ENCODE measurements at regions not wholly inside any gene's neighbourhood (a gene's known extent, or its start where the extent isn't known, plus 50 kb on each side); places are given as distances from the start of the nearest gene placed in this dataset.

- H2AFZ ChIP-seq: no peak overlapping the region
- TF ChIP-seq EZH2phosphoT487 (IDR thresholded peaks at IDR 0.05; ENCODE audit: low read depth, severe bottlenecking, unreplicated experiment) (no peak), CTCF (IDR thresholded peaks at IDR 0.05; ENCODE audit: poor library complexity) (no peak), EZH2 (IDR thresholded peaks at IDR 0.05; ENCODE audit: borderline replicate concordance) (no peak)
- no peaks in the 10 kb centered on the region for H3K79me2 ChIP-seq
- H3K4me2 ChIP-seq: no peak overlapping the region
- 64% methylated on average over 2 of the region's 2 CpGs for WGBS (ENCODE audit: low lambda C conversion rate, missing lambda C conversion rate)
- no peaks in the 10 kb centered on the region for H3K4me1 ChIP-seq (ENCODE audit: insufficient read depth)
- H3K27ac ChIP-seq: no peak overlapping the region
- no peaks in the 10 kb centered on the region for H3K9me2 ChIP-seq (replicated peaks; ENCODE audit: insufficient read depth)
- no peaks in the 10 kb centered on the region for H4K20me1 ChIP-seq (ENCODE audit: insufficient read depth, poor library complexity, severe bottlenecking)
- no peaks in the 10 kb centered on the region for H3K9me3 ChIP-seq (ENCODE audit: low read depth)
- no peaks in the 10 kb centered on the region for H3K36me3 ChIP-seq (replicated peaks; ENCODE audit: insufficient read depth, low read depth)
- no peak overlapping the region for H3K4me3 ChIP-seq
- H3K27me3 ChIP-seq: no peaks in the 10 kb centered on the region
- peak; percentile 23 for DNase-seq (ENCODE audit: low spot score)
Observed at GRCh38 chr11:19380375-19380774, 139.6 kb upstream of the E2F8 start.

- Histone ChIP-seq H3K79me2 (no peaks in the 10 kb centered on the region), H3K36me3 (replicated peaks; ENCODE audit: insufficient read depth, low read depth) (no peaks in the 10 kb centered on the region), H3K9me3 (ENCODE audit: low read depth) (no peaks in the 10 kb centered on the region), H3K4me3 (no peak overlapping the region), H3K27ac (no peak overlapping the region), H3K9me2 (replicated peaks; ENCODE audit: insufficient read depth) (no peaks in the 10 kb centered on the region), H4K20me1 (ENCODE audit: insufficient read depth, poor library complexity, severe bottlenecking) (no peaks in the 10 kb centered on the region), H2AFZ (no peak overlapping the region), H3K4me1 (ENCODE audit: insufficient read depth) (no peaks in the 10 kb centered on the region), H3K27me3 (no peaks in the 10 kb centered on the region), H3K4me2 (no peak overlapping the region)
- TF ChIP-seq CTCF (IDR thresholded peaks at IDR 0.05; ENCODE audit: poor library complexity): no peak
- TF ChIP-seq EZH2 (IDR thresholded peaks at IDR 0.05; ENCODE audit: borderline replicate concordance): no peak
- no peak for TF ChIP-seq EZH2phosphoT487 (IDR thresholded peaks at IDR 0.05; ENCODE audit: low read depth, severe bottlenecking, unreplicated experiment)
- WGBS (ENCODE audit: low lambda C conversion rate, missing lambda C conversion rate): 63% methylated on average over 7 of the region's 7 CpGs
- DNase-seq (ENCODE audit: low spot score): no peak
Observed at GRCh38 chr11:19379465-19379864, 138.7 kb upstream of the E2F8 start.

- Histone ChIP-seq H3K9me3 (ENCODE audit: low read depth) (no peaks in the 10 kb centered on the region), H3K9me2 (replicated peaks; ENCODE audit: insufficient read depth) (no peaks in the 10 kb centered on the region), H3K27ac (no peak overlapping the region), H3K4me2 (no peak overlapping the region), H2AFZ (no peak overlapping the region), H3K4me1 (ENCODE audit: insufficient read depth) (no peaks in the 10 kb centered on the region), H4K20me1 (ENCODE audit: insufficient read depth, poor library complexity, severe bottlenecking) (no peaks in the 10 kb centered on the region), H3K4me3 (no peak overlapping the region), H3K79me2 (no peaks in the 10 kb centered on the region), H3K27me3 (no peaks in the 10 kb centered on the region), H3K36me3 (replicated peaks; ENCODE audit: insufficient read depth, low read depth) (no peaks in the 10 kb centered on the region)
- WGBS (ENCODE audit: low lambda C conversion rate, missing lambda C conversion rate): 84% methylated on average over 4 of the region's 4 CpGs
- TF ChIP-seq CTCF (IDR thresholded peaks at IDR 0.05; ENCODE audit: poor library complexity) (no peak), EZH2 (IDR thresholded peaks at IDR 0.05; ENCODE audit: borderline replicate concordance) (no peak), EZH2phosphoT487 (IDR thresholded peaks at IDR 0.05; ENCODE audit: low read depth, severe bottlenecking, unreplicated experiment) (no peak)
- no peak for DNase-seq (ENCODE audit: low spot score)
Observed at GRCh38 chr11:19378814-19379213, 138.1 kb upstream of the E2F8 start.

GRCh38 chr11:19377881-19378280, 137.1 kb upstream of the E2F8 start:
- Histone ChIP-seq H3K9me3 (ENCODE audit: low read depth) (no peaks in the 10 kb centered on the region), H3K4me1 (ENCODE audit: insufficient read depth) (no peaks in the 10 kb centered on the region), H3K27ac (no peak overlapping the region), H4K20me1 (ENCODE audit: insufficient read depth, poor library complexity, severe bottlenecking) (no peaks in the 10 kb centered on the region), H3K4me3 (no peak overlapping the region), H3K36me3 (replicated peaks; ENCODE audit: insufficient read depth, low read depth) (no peaks in the 10 kb centered on the region), H3K79me2 (no peaks in the 10 kb centered on the region), H3K9me2 (replicated peaks; ENCODE audit: insufficient read depth) (no peaks in the 10 kb centered on the region), H3K27me3 (no peaks in the 10 kb centered on the region), H3K4me2 (no peak overlapping the region), H2AFZ (no peak overlapping the region)
- WGBS (ENCODE audit: low lambda C conversion rate, missing lambda C conversion rate): 97% methylated on average over 4 of the region's 4 CpGs
- no peak for DNase-seq (ENCODE audit: low spot score)
- no peak for TF ChIP-seq EZH2phosphoT487 (IDR thresholded peaks at IDR 0.05; ENCODE audit: low read depth, severe bottlenecking, unreplicated experiment)
- TF ChIP-seq CTCF (IDR thresholded peaks at IDR 0.05; ENCODE audit: poor library complexity): no peak
- no peak for TF ChIP-seq EZH2 (IDR thresholded peaks at IDR 0.05; ENCODE audit: borderline replicate concordance)
